Aorta (tissue), 5 donors: ENCODE measurements at regions not wholly inside any gene's neighbourhood (a gene's known extent, or its start where the extent isn't known, plus 50 kb on each side); places are given as distances from the start of the nearest gene placed in this dataset.

Experiments
- ATAC-seq: fragments of 200-7000 bp; cut with Tn5 transposase; one replicate; pipeline ENCODE4 v1.9.1; 2022; ENCODE audit warnings: moderate library complexity; ENCODE audit not compliant: low FRiP score
- DNase-seq, 2 donors: peaks; one replicate each; pipeline ENCODE4 v3.0.0-alpha.2; 2020
- H3K27ac ChIP-seq, 2 donors: one replicate each; pipeline ENCODE4 v1.5.1; 2013; ENCODE audit warnings: low read length in 2 of 2, mild to moderate bottlenecking in 2 of 2, moderate library complexity in 2 of 2, control low read depth in 1 of 2, inconsistent platforms in 1 of 2, low read depth in 1 of 2
- H3K27me3 ChIP-seq, 2 donors: one replicate each; pipeline ENCODE4 v1.6.1; 2013; ENCODE audit warnings: control low read depth in 1 of 2, low read length in 1 of 2, mild to moderate bottlenecking in 1 of 2, moderate library complexity in 1 of 2; ENCODE audit not compliant: insufficient read depth in 2 of 2, control insufficient read depth in 1 of 2
- H3K36me3 ChIP-seq, 2 donors: one replicate each; pipeline ENCODE4 v1.6.1; 2013; ENCODE audit warnings: control low read depth in 1 of 2, low read length in 1 of 2, mild to moderate bottlenecking in 1 of 2; ENCODE audit not compliant: insufficient read depth in 2 of 2, control insufficient read depth in 1 of 2
- H3K4me1 ChIP-seq, 2 donors: one replicate each; pipeline ENCODE4 v1.6.1; 2013; ENCODE audit warnings: low read length in 2 of 2, control low read depth in 1 of 2, mild to moderate bottlenecking in 1 of 2, moderate library complexity in 1 of 2; ENCODE audit not compliant: insufficient read depth in 2 of 2, control insufficient read depth in 1 of 2
- H3K4me3 ChIP-seq, 2 donors: one replicate each; pipeline ENCODE4 v1.5.1; 2013; ENCODE audit warnings: low read length in 2 of 2, control low read depth in 1 of 2, mild to moderate bottlenecking in 1 of 2
- H3K9me3 ChIP-seq: one replicate; pipeline ENCODE4 v1.6.1; 2013; ENCODE audit warnings: mild to moderate bottlenecking, low read length; ENCODE audit not compliant: control insufficient read depth
- WGBS, 2 donors: extraction: QIAGEN DNeasy Blood & Tissue Kit; methylation state at CpG; one replicate each; pipeline ENCODE4 v1.1.7; 2013; 5-methylcytosine and 5-hydroxymethylcytosine counted together
- intact Hi-C, 2 donors: fragments of 100-400 bp; cut with DNase I; formaldehyde crosslinking; loops; one replicate each; pipeline versions ENCODE4 v1.14.2 to v1.15.0; 2022
- donor health status: healthy with polysubstance abuse.
- donor health status: Bipolar disorder and iron deficiency.
- donor health status: DM: no; HTN: no; CAD: no.
- donor health status: DM: no; HTN: no; CAD: no.
- donor health status: DM: yes; HTN: yes; CAD: no.

GRCh38 chr20:58048096-58048702, 180.3 kb downstream of the ANKRD60 start:
- no peaks in the 10 kb centered on the region for H3K36me3 ChIP-seq
- intact Hi-C loops: no loop called here
- no peak overlapping the region for H3K27ac ChIP-seq
- no peaks in the 10 kb centered on the region for H3K9me3 ChIP-seq
- H3K4me3 ChIP-seq: no peak overlapping the region
- 24 to 32% methylated on average over 3 of the region's 3 CpGs for WGBS, 2 donors
- H3K4me1 ChIP-seq: no peaks in the 10 kb centered on the region
- ATAC-seq: no peak
- peak in 1 of 2 donors; percentile 28 for DNase-seq
- no peaks in the 10 kb centered on the region for H3K27me3 ChIP-seq

- no peak overlapping the region for H3K4me3 ChIP-seq
- H3K27me3 ChIP-seq: no peaks in the 10 kb centered on the region
- intact Hi-C loops: no loop called here
- WGBS, 2 donors: 92 to 96% methylated on average over 5 of the region's 5 CpGs
- DNase-seq (no peak), ATAC-seq (no peak)
- no peak overlapping the region for H3K27ac ChIP-seq
- H3K36me3 ChIP-seq: no peaks in the 10 kb centered on the region
- H3K9me3 ChIP-seq: no peaks in the 10 kb centered on the region
- H3K4me1 ChIP-seq: no peaks in the 10 kb centered on the region
Observed at GRCh38 chr20:58046311-58046710, 182.1 kb downstream of the ANKRD60 start.

GRCh38 chr20:58045579-58045978, 182.9 kb downstream of the ANKRD60 start:
- peak in 1 of 2 donors; percentile 72 for DNase-seq
- no peak overlapping the region for H3K4me3 ChIP-seq
- 93% methylated on average over 7 of the region's 7 CpGs for WGBS, 2 donors
- no peaks in the 10 kb centered on the region for H3K9me3 ChIP-seq
- H3K27ac ChIP-seq: no peak overlapping the region
- intact Hi-C loops: no loop called here
- ATAC-seq: no peak
- no peaks in the 10 kb centered on the region for H3K36me3 ChIP-seq
- H3K27me3 ChIP-seq: no peaks in the 10 kb centered on the region
- no peaks in the 10 kb centered on the region for H3K4me1 ChIP-seq

GRCh38 chr20:58044931-58045555, 183.4 kb downstream of the ANKRD60 start:
- H3K27ac ChIP-seq: no peak overlapping the region
- intact Hi-C loops: no loop called here
- no peaks in the 10 kb centered on the region for H3K27me3 ChIP-seq
- ATAC-seq (no peak), DNase-seq (no peak)
- 91 to 94% methylated on average over 9 of the region's 9 CpGs for WGBS, 2 donors
- no peak overlapping the region for H3K4me3 ChIP-seq
- H3K4me1 ChIP-seq: no peaks in the 10 kb centered on the region
- no peaks in the 10 kb centered on the region for H3K36me3 ChIP-seq
- H3K9me3 ChIP-seq: no peaks in the 10 kb centered on the region

- Histone ChIP-seq H3K36me3 (no peaks in the 10 kb centered on the region), H3K9me3 (no peaks in the 10 kb centered on the region), H3K4me3 (no peak overlapping the region), H3K27me3 (no peaks in the 10 kb centered on the region), H3K4me1 (no peaks in the 10 kb centered on the region), H3K27ac (no peak overlapping the region)
- ATAC-seq (no peak), DNase-seq (no peak)
- WGBS, 2 donors: 83 to 95% methylated on average over 6 of the region's 6 CpGs
- intact Hi-C loops: no loop called here
Observed at GRCh38 chr20:58044286-58044685, 184.2 kb downstream of the ANKRD60 start.

- DNase-seq (peak in 1 of 2 donors; percentile 31), ATAC-seq (no peak)
- intact Hi-C loops: no loop called here
- WGBS, 2 donors: 85 to 88% methylated on average over 17 of the region's 17 CpGs
- Histone ChIP-seq H3K4me3 (no peak overlapping the region), H3K9me3 (no peaks in the 10 kb centered on the region), H3K27me3 (no peaks in the 10 kb centered on the region), H3K27ac (no peak overlapping the region), H3K36me3 (no peaks in the 10 kb centered on the region), H3K4me1 (no peaks in the 10 kb centered on the region)
Observed at GRCh38 chr20:58043236-58044140, 185.0 kb downstream of the ANKRD60 start.

- Histone ChIP-seq H3K36me3 (no peaks in the 10 kb centered on the region), H3K9me3 (no peaks in the 10 kb centered on the region), H3K4me1 (no peaks in the 10 kb centered on the region), H3K4me3 (no peak overlapping the region), H3K27me3 (no peaks in the 10 kb centered on the region), H3K27ac (no peak overlapping the region)
- no peak for DNase-seq
- 39 to 85% methylated on average over 1 of the region's 1 CpG for WGBS, 2 donors
- intact Hi-C loops: no loop called here
- ATAC-seq: no peak
Observed at GRCh38 chr20:58042591-58042990, 185.9 kb downstream of the ANKRD60 start.

GRCh38 chr20:58040447-58041290, 187.8 kb downstream of the ANKRD60 start:
- intact Hi-C loops: no loop called here
- WGBS, 2 donors: 92 to 96% methylated on average over 15 of the region's 15 CpGs
- H3K4me3 ChIP-seq: no peak overlapping the region
- no peaks in the 10 kb centered on the region for H3K4me1 ChIP-seq
- H3K9me3 ChIP-seq: no peaks in the 10 kb centered on the region
- DNase-seq (no peak), ATAC-seq (no peak)
- H3K27me3 ChIP-seq: no peaks in the 10 kb centered on the region
- no peaks in the 10 kb centered on the region for H3K36me3 ChIP-seq
- H3K27ac ChIP-seq: no peak overlapping the region
